Stimulated activated CD8-positive, alpha-beta memory T cell treated with anti-CD3 and anti-CD28 coated beads, Interleukin-7, amount 100 ng/mL, for 1 hour (primary cell): ENCODE measurements at regions not wholly inside any gene's neighbourhood (a gene's known extent, or its start where the extent isn't known, plus 50 kb on each side); places are given as distances from the start of the nearest gene placed in this dataset.

Experiments used
- DNase-seq, 2 donors: peaks; one replicate each; pipeline ENCODE4 v3.0.0-alpha.2; 2020; ENCODE audit warnings: low read depth in 2 of 2

DNA sequence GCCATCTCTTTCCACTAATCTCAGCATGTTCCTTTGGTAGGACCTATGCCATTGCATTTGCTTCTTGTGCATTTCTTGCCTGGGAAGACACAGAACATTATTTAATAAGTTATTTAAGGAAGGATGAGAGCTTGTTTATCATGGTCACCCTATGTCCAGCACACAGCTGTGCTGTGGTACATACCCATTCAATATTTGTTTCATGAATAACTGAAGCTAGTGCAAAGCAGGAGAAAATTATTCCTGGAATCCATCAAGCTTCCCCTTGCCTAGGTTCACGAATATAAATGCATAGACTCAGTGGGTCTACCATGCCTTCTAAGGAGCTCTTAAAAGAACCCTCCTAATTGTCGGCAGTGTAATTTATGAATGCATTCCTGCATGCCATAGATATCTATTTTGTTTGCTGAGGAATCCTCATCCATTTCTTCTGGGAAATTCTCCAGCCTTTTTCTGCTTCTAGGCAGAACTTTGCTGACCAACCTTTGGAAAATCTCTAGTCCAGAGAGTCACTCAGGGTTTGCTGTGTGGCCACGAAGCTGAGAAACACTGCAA is 599.8 kb upstream of the TMEM132C start:
- DNase-seq, result no peak

- no peak for DNase-seq
These were observed 596.7 kb upstream of the TMEM132C start for GRCh38 chr12:127670294-127670693.

GRCh38 chr12:127670796-127671195 is 596.2 kb upstream of the TMEM132C start:
- no peak for DNase-seq

DNA sequence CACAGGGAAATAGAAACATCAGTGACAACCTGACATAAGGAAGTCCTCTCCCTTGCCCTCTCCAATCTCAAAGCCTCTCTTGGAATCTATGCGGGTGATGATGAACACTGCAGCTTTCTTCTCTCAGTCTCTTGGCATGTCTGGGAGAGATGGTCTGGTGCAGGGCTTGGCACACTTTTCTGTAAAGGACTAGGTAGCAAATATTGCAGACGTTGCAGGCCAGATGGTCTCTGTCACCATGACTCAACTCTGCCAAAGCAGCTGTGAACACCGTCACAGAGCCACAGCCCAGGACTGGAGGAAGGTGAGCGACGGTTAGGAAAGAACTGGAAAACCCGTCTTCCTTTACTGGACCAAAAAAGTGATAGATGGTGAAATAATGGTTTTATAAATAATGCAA is 591.0 kb upstream of the TMEM132C start:
- DNase-seq, result no peak

GRCh38 chr12:127677537-127678131 is 589.3 kb upstream of the TMEM132C start:
- DNase-seq, result peak in 1 of 2 donors; percentile 2

DNA sequence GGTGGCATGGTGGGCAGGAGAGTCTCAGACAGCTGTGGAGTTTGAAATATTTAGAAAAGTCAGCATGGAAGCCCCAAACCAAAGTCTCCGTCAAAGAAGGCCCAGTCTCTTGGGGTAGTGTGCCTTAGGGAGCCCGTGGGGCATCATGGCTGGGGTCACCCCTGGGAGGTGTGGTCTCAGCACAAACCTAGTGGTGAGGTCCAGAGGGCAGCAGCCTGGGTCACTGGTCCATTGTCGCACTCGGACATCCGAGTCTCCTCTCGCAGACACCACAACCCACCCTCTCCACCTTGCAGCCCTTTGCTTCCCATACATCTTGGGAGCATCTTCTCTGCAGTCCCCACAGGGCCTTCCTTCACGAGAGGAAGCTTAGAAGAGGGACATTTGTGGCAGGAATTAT is 588.0 kb upstream of the TMEM132C start:
- DNase-seq, result no peak

GRCh38 chr12:127680516-127680915 is 586.5 kb upstream of the TMEM132C start:
- DNase-seq, result no peak

GRCh38 chr12:127681151-127681754 is 585.7 kb upstream of the TMEM132C start:
- DNase-seq, result no peak

DNA sequence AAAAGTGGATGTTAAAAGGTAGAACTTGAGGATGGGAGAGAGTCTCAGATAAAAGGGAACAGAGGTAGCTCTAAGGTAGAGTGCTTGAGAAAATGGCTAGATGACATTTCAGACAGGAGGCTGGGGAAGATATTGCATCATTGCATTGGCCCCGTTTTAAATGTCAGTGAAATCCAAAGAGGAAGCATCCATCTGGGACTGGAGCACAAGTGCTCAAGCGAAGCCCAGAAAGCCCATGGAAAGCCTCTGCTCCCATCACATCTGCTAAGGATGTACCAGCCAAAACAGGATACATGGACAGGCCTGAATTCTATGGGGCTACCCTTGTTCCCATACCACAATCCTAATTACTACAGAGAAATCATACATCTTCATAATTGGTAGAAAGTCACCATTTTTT is 581.5 kb upstream of the TMEM132C start:
- DNase-seq, result no peak

DNA sequence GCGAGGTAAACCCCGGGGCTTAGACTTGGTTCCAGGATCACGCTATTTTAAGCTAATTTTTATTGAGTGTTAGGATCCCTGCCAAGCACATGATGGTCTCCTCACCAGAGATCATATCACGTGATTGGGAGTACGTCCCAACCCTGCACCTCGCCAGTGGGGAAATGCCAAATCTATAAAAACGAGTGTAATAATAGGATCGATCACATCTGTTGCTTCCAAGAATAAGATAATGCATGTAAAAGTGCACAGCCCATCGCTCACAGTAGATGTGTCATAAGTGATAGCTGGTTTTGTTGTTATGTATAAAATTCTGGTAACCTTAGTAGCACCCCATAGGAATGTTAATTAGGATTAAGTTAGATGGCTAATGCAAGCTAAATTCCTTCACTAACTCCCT is 581.0 kb upstream of the TMEM132C start:
- no peak for DNase-seq

DNA sequence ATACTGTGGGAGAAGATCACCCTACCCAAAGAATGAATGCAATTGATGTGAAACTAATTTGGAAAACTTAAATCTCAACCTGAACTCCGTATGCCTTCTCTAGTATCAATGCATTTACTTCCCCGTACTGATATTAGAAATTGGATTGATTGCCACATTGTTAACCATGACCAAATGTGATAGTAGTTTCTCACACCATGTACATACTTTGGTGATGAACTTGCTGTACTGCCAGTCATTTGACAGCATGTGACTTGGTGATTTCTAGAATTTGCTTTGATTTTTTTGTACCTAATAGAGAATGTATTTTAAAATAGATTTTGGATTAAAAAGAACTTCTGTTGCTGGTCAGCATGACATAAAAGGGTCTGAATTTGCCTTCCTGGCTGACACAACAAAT is 579.8 kb upstream of the TMEM132C start:
- no peak for DNase-seq

GRCh38 chr12:127688906-127689428 is 578.0 kb upstream of the TMEM132C start:
- DNase-seq, result no peak

DNA sequence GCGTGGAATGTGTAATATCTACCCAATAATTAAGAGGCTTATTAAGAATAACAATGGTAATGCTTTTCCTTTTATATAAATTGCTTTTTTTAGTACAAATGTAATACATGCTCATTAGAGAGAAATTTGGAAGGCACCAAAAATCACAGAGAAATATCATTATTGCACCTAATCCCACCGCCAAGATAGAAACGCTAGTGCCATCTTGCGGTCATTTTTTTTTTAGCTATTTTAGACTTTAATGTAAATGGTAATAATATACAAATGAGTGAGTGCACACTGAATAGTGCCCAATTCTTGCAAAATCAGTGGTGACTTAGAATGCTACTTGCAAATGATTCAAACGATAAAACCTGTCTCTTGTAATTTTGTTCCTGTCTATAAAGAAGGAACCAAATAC is 576.8 kb upstream of the TMEM132C start:
- DNase-seq, result no peak

GRCh38 chr12:127696963-127697362 is 570.0 kb upstream of the TMEM132C start:
- no peak for DNase-seq

DNA sequence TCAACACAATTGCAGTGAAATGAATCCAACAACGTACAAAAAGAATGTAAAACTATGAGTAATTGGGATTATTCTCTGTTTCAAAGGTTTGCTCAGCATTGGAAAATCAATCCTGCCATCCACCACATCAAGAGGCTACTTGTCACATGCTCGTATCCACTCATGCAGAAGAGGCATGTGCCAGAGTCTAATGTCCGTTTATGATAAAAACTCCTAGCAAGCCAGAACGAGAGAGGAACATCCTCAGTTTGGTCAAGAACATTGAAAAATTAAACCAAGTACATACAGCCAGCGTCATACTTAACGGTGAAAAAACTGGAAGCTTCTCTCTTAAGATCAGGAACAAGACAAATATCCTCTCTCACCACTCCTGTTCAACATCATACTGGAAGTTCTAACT is 563.9 kb upstream of the TMEM132C start:
- DNase-seq, result no peak

DNA sequence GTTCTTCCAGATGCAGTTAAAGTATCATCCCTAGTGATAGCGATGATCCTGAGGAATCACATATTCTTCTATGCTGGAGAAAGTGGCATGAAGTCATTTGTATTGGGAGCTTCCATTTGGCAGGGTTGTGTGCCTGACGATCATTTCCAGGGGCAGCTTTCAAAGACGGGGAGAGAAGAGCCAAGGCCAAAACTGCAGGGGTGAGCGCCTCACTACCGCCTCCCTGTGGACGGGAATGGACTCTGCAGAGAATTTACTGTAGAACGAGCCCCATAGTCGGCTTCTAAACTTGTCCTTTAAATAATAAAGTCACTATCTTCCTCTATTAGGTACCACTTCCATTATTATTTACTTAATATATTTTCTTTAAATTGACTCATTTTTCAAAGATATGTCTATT is 555.9 kb upstream of the TMEM132C start:
- no peak for DNase-seq

DNA sequence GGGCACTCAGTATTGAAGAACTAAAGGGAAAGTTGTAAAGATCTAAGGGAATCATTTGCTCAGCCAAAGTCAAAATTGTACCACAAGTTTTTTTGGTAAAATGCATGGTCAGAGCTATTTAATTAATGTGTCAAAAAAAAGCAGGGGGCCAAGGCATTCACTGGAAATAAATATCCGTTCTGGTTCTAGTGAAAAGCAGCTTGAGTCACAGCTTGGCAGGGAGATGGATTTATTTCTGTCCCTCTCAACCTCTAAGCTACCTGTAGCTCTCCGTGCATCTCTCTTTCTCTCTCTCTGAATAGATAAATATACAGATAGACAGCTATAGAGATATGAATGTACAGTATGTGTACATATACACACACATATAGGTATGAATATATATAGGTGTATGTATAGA is 554.4 kb upstream of the TMEM132C start:
- no peak for DNase-seq

DNA sequence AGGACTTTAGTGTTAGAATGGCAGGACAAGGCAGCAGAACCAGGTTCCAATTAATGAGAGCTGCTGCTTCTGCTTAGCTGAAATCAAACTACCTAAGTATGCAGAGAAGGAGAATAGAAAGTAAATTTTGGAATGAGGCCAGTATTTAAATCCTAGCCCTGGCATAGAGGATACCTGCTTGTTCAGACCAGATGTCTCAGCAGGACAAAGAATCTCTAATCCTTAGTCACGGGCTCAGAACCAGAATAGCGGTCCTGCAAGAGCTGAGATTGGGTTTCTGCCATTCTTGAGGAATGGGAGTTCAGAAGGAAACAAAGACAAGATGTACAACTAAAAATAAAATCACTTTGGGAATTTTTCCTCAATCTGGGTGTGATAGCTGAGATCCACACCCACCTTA is 550.8 kb upstream of the TMEM132C start:
- DNase-seq, result no peak

DNA sequence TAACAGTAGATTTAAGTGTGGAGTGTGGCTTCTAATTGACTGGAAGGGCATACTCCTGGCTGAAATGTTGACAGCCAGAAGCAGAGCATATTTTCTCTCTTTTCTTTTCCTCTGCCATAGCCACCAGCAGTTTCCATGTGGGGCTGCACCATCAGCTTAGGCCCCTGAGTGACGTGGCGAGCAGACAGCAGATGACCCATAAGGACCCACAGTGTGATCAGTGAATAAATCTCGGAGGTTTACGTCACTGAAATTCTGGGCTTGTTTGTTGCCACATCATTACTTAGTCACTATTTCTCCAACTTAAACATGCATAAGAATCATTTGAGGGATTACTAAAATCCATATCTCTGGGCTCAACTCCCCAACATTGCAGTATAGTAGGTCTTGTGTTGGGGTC is 549.7 kb upstream of the TMEM132C start:
- no peak for DNase-seq

DNA sequence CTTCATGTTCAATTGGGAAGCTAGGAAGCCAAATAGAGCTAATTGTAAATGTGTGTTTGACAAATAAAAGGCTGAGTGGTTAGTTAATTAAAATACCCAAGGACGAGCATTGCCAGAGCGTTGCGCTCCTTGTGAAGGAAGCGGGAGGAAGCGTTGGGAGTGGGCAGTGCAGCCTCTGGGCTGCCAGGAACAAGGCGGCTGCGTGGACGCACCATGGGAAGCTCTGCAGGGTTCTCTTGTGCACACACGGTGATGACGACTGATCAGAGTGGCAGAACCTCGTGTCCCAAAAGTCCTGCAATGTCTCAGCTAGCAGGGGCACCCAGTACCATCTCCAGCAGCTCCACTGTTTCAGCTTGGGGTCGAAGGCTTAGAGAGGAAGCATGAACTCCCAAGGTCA is 546.6 kb upstream of the TMEM132C start:
- DNase-seq, result no peak

DNA sequence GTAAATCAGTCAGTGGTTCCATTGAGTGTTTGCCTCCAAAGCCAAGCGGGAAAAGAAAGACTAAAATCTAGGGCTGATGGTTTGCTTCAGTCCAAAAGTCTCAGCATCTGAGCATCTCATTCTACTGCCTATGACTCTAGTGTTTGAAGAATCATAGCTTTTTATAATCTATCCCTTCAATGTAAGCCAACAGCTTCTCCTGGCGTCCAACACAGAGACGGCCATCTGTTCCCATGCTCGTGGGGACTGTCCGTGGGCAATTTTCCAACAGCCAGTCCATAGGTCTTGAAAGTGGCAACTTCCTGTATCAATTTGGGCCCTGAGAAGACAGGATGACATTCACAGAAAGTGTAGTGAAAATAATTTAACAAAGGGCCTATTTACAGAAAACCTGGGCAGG is 544.4 kb upstream of the TMEM132C start:
- DNase-seq, result no peak

- DNase-seq, result no peak
These were observed 543.7 kb upstream of the TMEM132C start for GRCh38 chr12:127723251-127723650.

DNA sequence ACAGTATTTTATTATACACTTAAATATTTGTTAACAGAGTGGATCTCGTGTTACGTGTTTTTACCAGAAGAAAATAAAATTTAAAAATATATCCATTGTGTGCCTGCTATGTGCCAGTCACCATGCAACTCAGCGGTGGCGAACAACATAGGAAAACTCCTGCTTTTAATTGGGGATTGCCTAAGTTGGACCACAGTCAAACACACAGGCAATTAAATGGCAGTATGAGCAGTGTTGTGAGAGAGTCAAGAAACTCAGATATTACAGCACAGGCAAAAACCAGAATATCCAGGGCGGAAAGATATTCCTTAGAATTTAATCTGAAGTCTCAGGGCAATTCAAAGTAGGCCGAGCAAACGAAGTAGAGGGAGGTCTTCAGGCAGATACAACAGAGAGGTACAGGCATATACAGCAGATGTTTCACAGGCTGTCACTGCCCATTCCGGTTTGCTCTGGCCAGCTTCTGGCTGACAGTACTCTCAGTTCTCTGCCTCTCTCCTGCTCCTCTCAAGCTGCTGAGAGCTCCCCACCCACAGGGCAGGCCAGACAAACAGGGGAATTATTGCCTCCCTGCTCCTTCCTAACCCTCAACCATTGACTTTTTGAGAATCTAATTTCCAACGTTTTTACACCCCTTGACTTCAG is 540.2 kb upstream of the TMEM132C start:
- DNase-seq, result no peak
